ENCODE measurements at regions not wholly inside any gene's neighbourhood (a gene's known extent, or its start where the extent isn't known, plus 50 kb on each side); places are given as distances from the start of the nearest gene placed in this dataset.

DNA sequence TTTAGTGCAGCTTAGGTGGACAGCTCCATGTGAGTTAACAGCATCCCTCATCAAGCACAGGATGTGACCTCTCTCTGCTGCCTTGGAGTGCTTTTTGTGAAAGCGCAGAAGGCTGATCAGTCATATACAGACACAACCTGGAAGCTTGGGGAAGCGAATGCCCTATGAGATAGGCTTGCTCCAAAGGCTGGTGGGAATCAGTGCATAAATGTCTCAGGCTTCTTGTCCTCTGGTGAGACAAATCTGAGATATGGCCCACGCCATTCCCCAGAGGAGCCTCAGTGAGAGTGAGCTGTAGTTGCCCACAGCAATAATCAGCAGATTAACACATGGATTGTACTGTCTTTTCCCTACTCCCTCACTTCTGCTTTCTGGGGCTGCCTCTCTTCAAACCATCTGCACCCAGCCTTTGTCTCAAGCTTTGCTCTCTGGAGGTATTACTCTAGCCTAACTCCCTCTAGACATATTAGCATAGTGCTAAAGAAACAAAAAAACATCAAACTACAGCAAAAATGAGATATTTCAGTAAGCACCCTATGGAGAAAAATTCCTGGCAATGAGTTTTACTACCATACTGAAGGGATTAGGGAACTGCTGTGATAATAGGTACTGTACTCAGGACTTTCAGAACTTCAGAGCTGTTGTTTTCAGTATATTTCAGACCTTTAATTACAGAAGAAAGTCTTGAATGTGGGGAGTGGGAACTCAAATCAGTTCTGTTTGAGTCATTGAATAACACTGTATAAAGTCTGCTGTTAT lies 113.7 kb downstream of the OXSM start:
- no peak overlapping the region for H3K4me3 ChIP-seq (ENCODE audit: insufficient read length, low read depth)
- H3K9ac ChIP-seq (ENCODE audit: insufficient read length, low read depth) = no peak overlapping the region
- H3K9me3 ChIP-seq (ENCODE audit: insufficient read depth, low read length) = no peaks in the 10 kb centered on the region
- no peaks in the 10 kb centered on the region for H3K36me3 ChIP-seq (ENCODE audit: insufficient read depth, insufficient read length, low read length)
- no peaks in the 10 kb centered on the region for H3K27me3 ChIP-seq (ENCODE audit: insufficient read depth, insufficient read length)
- no peaks in the 10 kb centered on the region for H3K4me1 ChIP-seq (ENCODE audit: insufficient read depth, insufficient read length)
- TF ChIP-seq ZNF274 (IDR thresholded peaks at IDR 0.05; ENCODE audit: low read depth, low read length) (no peak), YY1 (IDR thresholded peaks at IDR 0.05; ENCODE audit: insufficient read depth, insufficient read length) (no peak), SUZ12 (IDR thresholded peaks at IDR 0.05; ENCODE audit: extremely low read depth, insufficient read depth, insufficient read length) (no peak)
- DNase-seq (ENCODE audit: low read depth, low spot score) = no peak

DNA sequence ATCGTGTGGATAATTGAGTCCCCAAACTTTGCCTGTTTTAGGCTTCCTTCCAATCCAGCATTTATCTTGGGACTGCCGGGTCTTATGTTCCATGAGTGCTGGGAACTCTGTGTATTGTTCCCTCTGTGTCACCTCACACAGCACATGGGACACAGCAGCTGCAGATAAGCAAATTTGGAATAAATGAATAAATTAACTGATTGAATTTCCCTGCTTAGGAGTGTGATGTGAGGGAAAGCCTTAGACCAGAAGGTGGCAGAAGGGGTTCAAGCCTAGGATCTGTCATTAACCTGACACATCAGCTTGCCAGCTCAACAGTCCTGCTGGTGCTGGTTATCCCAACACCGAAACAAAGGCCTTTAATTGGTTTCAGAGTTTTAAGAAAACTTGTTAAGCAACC lies 114.3 kb downstream of the OXSM start:
- H3K4me1 ChIP-seq (ENCODE audit: insufficient read depth, insufficient read length) = no peaks in the 10 kb centered on the region
- H3K9me3 ChIP-seq (ENCODE audit: insufficient read depth, low read length) = no peaks in the 10 kb centered on the region
- no peak for DNase-seq (ENCODE audit: low read depth, low spot score)

DNA sequence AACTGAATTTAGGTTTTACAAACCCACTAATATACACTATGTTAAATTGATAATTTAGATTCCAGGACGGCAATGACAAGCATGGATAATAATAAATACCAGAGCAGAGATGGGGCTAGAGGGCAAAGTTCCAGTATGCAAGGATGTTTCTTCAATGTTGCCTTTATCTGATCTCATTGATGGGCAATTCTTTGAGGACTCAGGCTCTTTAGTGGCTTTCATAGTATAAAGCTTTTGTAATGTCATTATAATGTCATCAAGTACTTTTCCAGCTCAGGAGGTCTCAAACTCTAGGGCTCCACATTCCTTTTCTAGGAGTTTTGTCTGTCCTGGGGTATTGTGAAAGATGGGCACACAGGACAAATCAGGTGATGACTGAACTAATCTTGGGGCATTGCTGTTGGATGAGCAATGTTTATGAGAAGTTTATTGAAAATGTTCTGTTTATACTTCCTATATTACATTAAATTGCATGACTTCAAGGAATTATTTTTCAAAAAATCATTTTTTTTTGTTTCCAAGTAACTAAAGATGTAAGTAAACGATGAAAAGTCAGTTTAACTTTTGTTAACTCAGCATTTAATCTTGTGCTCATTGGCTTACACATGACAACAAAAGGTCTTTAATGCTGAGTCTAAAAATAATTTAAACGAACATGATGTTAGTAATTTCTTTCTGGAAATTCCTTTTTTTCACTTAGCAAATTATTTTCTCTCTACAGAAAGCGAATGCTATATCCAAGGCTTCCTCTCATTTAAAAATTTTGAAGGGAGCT lies 116.4 kb downstream of the OXSM start:
- H3K9ac ChIP-seq (ENCODE audit: insufficient read length, low read depth) = no peak overlapping the region
- no peaks in the 10 kb centered on the region for H3K4me1 ChIP-seq (ENCODE audit: insufficient read depth, insufficient read length)
- peak; percentile 33 for DNase-seq (ENCODE audit: low read depth, low spot score)
- no peaks in the 10 kb centered on the region for H3K9me3 ChIP-seq (ENCODE audit: insufficient read depth, low read length)
- no peaks in the 10 kb centered on the region for H3K27me3 ChIP-seq (ENCODE audit: insufficient read depth, insufficient read length)
- TF ChIP-seq YY1 (IDR thresholded peaks at IDR 0.05; ENCODE audit: insufficient read depth, insufficient read length) (no peak), SUZ12 (IDR thresholded peaks at IDR 0.05; ENCODE audit: extremely low read depth, insufficient read depth, insufficient read length) (no peak), ZNF274 (IDR thresholded peaks at IDR 0.05; ENCODE audit: low read depth, low read length) (no peak)
- no peak overlapping the region for H3K4me3 ChIP-seq (ENCODE audit: insufficient read length, low read depth)
- H3K36me3 ChIP-seq (ENCODE audit: insufficient read depth, insufficient read length, low read length) = no peaks in the 10 kb centered on the region

More for the DNA sequence above, 114.3 kb downstream of the OXSM start:
- Histone ChIP-seq H3K4me3 (ENCODE audit: insufficient read length, low read depth) (no peak overlapping the region), H3K36me3 (ENCODE audit: insufficient read depth, insufficient read length, low read length) (no peaks in the 10 kb centered on the region), H3K9ac (ENCODE audit: insufficient read length, low read depth) (no peak overlapping the region), H3K27me3 (ENCODE audit: insufficient read depth, insufficient read length) (no peaks in the 10 kb centered on the region)
- TF ChIP-seq SUZ12 (IDR thresholded peaks at IDR 0.05; ENCODE audit: extremely low read depth, insufficient read depth, insufficient read length) = no peak
- no peak for TF ChIP-seq YY1 (IDR thresholded peaks at IDR 0.05; ENCODE audit: insufficient read depth, insufficient read length)

DNA sequence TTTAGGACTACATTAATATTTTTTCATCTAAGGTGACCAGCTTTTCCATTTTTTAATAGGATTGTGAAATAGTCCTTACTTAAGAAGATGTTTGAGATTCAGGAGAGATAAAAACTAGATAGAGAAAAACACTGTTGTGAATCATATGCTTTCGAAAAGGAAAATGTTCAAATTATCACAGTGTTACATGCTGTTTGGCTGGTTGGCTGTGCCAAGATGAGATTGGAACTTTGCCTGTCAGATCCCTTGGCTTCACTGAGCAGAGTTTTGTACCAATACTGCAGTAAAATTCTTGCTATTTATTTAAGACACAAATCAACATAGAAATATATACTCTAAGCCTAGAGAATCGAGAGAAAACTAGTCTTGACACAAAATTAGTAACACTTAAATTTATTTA lies 117.2 kb downstream of the OXSM start:
- Histone ChIP-seq H3K36me3 (ENCODE audit: insufficient read depth, insufficient read length, low read length) (no peaks in the 10 kb centered on the region), H3K4me3 (ENCODE audit: insufficient read length, low read depth) (no peak overlapping the region), H3K9ac (ENCODE audit: insufficient read length, low read depth) (no peak overlapping the region), H3K4me1 (ENCODE audit: insufficient read depth, insufficient read length) (no peaks in the 10 kb centered on the region), H3K9me3 (ENCODE audit: insufficient read depth, low read length) (no peaks in the 10 kb centered on the region), H3K27me3 (ENCODE audit: insufficient read depth, insufficient read length) (no peaks in the 10 kb centered on the region)
- no peak for TF ChIP-seq ZNF274 (IDR thresholded peaks at IDR 0.05; ENCODE audit: low read depth, low read length)
- TF ChIP-seq YY1 (IDR thresholded peaks at IDR 0.05; ENCODE audit: insufficient read depth, insufficient read length) = no peak
- no peak for TF ChIP-seq SUZ12 (IDR thresholded peaks at IDR 0.05; ENCODE audit: extremely low read depth, insufficient read depth, insufficient read length)
- DNase-seq (ENCODE audit: low read depth, low spot score) = no peak

DNA sequence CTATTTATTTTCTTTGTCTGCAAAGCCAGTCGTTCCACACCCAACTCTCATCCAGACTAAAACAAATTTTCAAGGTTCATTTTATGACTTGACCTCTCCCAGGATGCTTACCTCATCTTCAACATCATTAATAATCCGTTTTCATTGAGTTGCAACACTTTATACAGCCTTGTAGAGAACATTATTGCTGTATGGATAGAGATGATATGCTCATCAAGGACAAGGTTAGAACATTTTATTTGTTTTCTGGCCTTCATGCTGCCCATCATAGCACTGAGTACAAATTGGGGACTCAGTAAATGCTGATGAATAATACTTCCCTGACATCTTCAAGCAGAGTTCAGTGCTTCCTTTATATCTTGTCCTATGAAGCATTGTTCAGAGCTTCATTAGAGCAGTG lies 120.2 kb downstream of the OXSM start:
- Histone ChIP-seq H3K27me3 (ENCODE audit: insufficient read depth, insufficient read length) (no peaks in the 10 kb centered on the region), H3K4me1 (ENCODE audit: insufficient read depth, insufficient read length) (no peaks in the 10 kb centered on the region), H3K4me3 (ENCODE audit: insufficient read length, low read depth) (no peak overlapping the region), H3K9ac (ENCODE audit: insufficient read length, low read depth) (no peak overlapping the region), H3K9me3 (ENCODE audit: insufficient read depth, low read length) (no peaks in the 10 kb centered on the region), H3K36me3 (ENCODE audit: insufficient read depth, insufficient read length, low read length) (no peaks in the 10 kb centered on the region)
- TF ChIP-seq ZNF274 (IDR thresholded peaks at IDR 0.05; ENCODE audit: low read depth, low read length) (no peak), YY1 (IDR thresholded peaks at IDR 0.05; ENCODE audit: insufficient read depth, insufficient read length) (no peak), SUZ12 (IDR thresholded peaks at IDR 0.05; ENCODE audit: extremely low read depth, insufficient read depth, insufficient read length) (no peak)
- DNase-seq (ENCODE audit: low read depth, low spot score) = no peak

DNA sequence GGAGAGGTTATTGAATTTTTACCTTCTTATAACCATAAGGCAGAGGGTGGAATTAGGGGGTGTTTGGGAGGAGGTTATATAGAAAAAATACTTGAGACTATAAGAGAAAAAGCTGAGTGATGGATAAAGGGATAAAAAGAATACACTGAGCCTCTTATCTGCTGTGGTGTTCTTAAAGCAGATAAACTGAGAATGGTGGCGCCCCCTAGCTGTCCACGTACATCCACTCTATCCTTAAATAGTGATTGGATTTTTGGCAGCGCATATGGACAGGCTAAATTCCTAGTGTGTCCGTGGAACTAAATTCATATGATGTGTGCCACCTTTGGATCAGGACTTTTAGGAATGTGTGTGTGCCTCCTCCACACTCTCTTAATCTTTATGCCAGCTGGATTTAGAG lies 121.1 kb downstream of the OXSM start:
- no peaks in the 10 kb centered on the region for H3K4me1 ChIP-seq (ENCODE audit: insufficient read depth, insufficient read length)
- H3K27me3 ChIP-seq (ENCODE audit: insufficient read depth, insufficient read length) = no peaks in the 10 kb centered on the region
- H3K9me3 ChIP-seq (ENCODE audit: insufficient read depth, low read length) = no peaks in the 10 kb centered on the region
- H3K36me3 ChIP-seq (ENCODE audit: insufficient read depth, insufficient read length, low read length) = no peaks in the 10 kb centered on the region
- H3K4me3 ChIP-seq (ENCODE audit: insufficient read length, low read depth) = no peak overlapping the region
- no peak overlapping the region for H3K9ac ChIP-seq (ENCODE audit: insufficient read length, low read depth)
- DNase-seq (ENCODE audit: low read depth, low spot score) = peak; percentile 60
- TF ChIP-seq ZNF274 (IDR thresholded peaks at IDR 0.05; ENCODE audit: low read depth, low read length) (no peak), YY1 (IDR thresholded peaks at IDR 0.05; ENCODE audit: insufficient read depth, insufficient read length) (no peak), SUZ12 (IDR thresholded peaks at IDR 0.05; ENCODE audit: extremely low read depth, insufficient read depth, insufficient read length) (no peak)

DNA sequence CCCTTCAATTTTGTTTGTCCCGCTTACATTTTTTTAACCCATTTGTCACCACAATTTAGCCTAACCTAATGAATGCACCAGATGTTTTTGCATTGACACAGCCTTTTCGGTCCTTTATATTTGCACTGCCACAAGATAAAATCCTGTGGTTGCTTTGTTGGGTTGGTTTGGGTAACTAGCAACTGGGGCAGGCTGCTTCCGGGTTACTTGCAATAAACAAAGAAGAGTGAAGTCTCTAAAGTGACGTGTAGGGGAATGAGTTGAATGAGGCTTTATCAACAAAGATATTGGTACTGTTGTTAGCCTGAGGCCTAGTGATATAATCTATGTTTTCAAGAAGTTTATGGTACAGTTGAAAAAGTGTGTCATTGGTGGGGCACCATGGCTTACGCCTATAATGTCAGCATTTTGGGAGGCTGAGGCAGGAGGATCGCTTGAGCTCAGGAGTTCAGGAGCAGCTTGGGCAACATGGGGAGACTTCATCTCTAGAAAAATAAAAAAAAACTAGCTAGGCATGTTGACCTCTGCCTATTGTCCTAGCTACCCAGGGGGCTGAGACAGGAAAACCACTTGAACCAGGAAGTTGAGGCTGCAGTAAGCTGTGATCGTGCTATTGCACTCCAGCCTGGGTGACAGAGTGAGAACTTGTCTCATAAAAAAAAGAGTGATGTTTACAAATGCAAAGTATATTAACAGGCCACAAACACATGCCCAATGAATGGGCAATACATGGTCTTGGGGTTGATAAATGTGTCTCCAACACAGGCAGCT lies 121.8 kb downstream of the OXSM start:
- no peak overlapping the region for H3K9ac ChIP-seq (ENCODE audit: insufficient read length, low read depth)
- H3K36me3 ChIP-seq (ENCODE audit: insufficient read depth, insufficient read length, low read length) = no peaks in the 10 kb centered on the region
- no peaks in the 10 kb centered on the region for H3K4me1 ChIP-seq (ENCODE audit: insufficient read depth, insufficient read length)
- H3K9me3 ChIP-seq (ENCODE audit: insufficient read depth, low read length) = no peaks in the 10 kb centered on the region
- DNase-seq (ENCODE audit: low read depth, low spot score) = no peak
- H3K4me3 ChIP-seq (ENCODE audit: insufficient read length, low read depth) = no peak overlapping the region
- no peaks in the 10 kb centered on the region for H3K27me3 ChIP-seq (ENCODE audit: insufficient read depth, insufficient read length)
- no peak for TF ChIP-seq SUZ12 (IDR thresholded peaks at IDR 0.05; ENCODE audit: extremely low read depth, insufficient read depth, insufficient read length)

All from NT2/D1 (cell line).